ENCODE measurements at regions not wholly inside any gene's neighbourhood (a gene's known extent, or its start where the extent isn't known, plus 50 kb on each side); places are given as distances from the start of the nearest gene placed in this dataset.

DNA sequence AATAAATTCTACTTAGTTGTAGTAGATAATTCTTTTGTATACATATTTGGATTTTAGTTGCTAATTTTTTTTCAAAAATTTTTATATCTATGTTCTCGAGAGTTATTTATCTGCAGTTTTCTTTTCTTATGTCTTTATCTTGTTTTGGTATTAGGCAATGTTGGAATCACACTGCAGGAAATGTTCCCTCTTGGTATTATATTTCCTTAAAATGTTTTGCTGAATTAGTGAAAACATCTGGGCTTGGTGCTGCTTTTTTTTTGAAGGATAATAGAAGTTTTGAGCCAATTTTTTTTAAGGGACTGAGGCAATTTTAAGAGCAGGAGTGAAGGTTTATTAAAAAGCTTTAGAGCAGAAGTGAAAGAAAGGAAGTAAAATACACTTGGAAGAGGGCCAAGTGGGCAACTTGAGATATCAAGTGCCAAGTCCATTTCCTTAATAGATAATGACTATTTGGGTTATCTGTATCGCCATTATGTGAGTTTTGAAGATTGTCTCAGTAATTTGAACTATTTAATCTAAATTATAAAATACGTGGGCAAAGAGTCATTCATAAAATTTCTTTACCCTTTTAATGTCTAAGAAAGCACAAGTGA is 1390.1 kb upstream of the CDH8 start:
- no peak overlapping the region for H3K27ac ChIP-seq
- no peak overlapping the region for H2AFZ ChIP-seq
- H3K79me2 ChIP-seq: no peaks in the 10 kb centered on the region
- H3K36me3 ChIP-seq (replicated peaks; ENCODE audit: insufficient read depth, low read depth): no peaks in the 10 kb centered on the region
- no peak overlapping the region for H3K4me3 ChIP-seq
- WGBS (ENCODE audit: low lambda C conversion rate, missing lambda C conversion rate): 60% methylated on average over 3 of the region's 3 CpGs
- H3K4me2 ChIP-seq: no peak overlapping the region
- H3K9me3 ChIP-seq (ENCODE audit: low read depth): no peaks in the 10 kb centered on the region
- TF ChIP-seq EZH2phosphoT487 (IDR thresholded peaks at IDR 0.05; ENCODE audit: low read depth, severe bottlenecking, unreplicated experiment): no peak
- no peak for TF ChIP-seq EZH2 (IDR thresholded peaks at IDR 0.05; ENCODE audit: borderline replicate concordance)
- TF ChIP-seq, protein P1, sequence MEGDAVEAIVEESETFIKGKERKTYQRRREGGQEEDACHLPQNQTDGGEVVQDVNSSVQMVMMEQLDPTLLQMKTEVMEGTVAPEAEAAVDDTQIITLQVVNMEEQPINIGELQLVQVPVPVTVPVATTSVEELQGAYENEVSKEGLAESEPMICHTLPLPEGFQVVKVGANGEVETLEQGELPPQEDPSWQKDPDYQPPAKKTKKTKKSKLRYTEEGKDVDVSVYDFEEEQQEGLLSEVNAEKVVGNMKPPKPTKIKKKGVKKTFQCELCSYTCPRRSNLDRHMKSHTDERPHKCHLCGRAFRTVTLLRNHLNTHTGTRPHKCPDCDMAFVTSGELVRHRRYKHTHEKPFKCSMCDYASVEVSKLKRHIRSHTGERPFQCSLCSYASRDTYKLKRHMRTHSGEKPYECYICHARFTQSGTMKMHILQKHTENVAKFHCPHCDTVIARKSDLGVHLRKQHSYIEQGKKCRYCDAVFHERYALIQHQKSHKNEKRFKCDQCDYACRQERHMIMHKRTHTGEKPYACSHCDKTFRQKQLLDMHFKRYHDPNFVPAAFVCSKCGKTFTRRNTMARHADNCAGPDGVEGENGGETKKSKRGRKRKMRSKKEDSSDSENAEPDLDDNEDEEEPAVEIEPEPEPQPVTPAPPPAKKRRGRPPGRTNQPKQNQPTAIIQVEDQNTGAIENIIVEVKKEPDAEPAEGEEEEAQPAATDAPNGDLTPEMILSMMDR (IDR thresholded peaks at IDR 0.05; ENCODE audit: poor library complexity): no peak
- no peaks in the 10 kb centered on the region for H4K20me1 ChIP-seq (ENCODE audit: insufficient read depth, poor library complexity, severe bottlenecking)
- DNase-seq (ENCODE audit: low spot score): no peak
- no peaks in the 10 kb centered on the region for H3K4me1 ChIP-seq (ENCODE audit: insufficient read depth)
- no peaks in the 10 kb centered on the region for H3K9me2 ChIP-seq (replicated peaks; ENCODE audit: insufficient read depth)
- H3K27me3 ChIP-seq: no peaks in the 10 kb centered on the region

DNA sequence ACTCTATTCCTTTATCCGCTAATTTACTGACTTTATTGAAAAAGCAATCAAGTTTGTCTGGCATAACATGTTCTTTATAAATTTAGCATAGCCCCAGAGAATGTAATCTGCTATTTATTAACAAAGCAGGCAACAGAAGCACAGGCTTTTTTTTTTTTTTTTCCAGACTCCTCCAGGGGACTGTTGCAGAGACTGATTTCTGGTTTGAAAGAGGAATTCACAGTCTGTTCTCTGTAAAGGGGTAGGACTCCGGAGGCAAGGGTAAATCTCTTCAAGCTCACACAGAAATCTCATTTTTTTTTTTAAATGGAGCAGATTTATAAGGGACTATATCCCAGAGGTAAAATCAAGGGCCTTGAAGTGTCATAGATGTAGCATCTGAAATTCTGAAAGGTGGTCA is 1386.5 kb upstream of the CDH8 start:
- Histone ChIP-seq H3K4me3 (no peak overlapping the region), H3K9me2 (replicated peaks; ENCODE audit: insufficient read depth) (no peaks in the 10 kb centered on the region), H4K20me1 (ENCODE audit: insufficient read depth, poor library complexity, severe bottlenecking) (no peaks in the 10 kb centered on the region), H2AFZ (no peak overlapping the region), H3K79me2 (no peaks in the 10 kb centered on the region), H3K36me3 (replicated peaks; ENCODE audit: insufficient read depth, low read depth) (no peaks in the 10 kb centered on the region), H3K4me2 (no peak overlapping the region), H3K27me3 (no peaks in the 10 kb centered on the region), H3K9me3 (ENCODE audit: low read depth) (no peaks in the 10 kb centered on the region), H3K27ac (no peak overlapping the region), H3K4me1 (ENCODE audit: insufficient read depth) (no peaks in the 10 kb centered on the region)
- no peak for DNase-seq (ENCODE audit: low spot score)
- TF ChIP-seq EZH2phosphoT487 (IDR thresholded peaks at IDR 0.05; ENCODE audit: low read depth, severe bottlenecking, unreplicated experiment) (no peak), EZH2 (IDR thresholded peaks at IDR 0.05; ENCODE audit: borderline replicate concordance) (no peak)
- TF ChIP-seq, protein P1 (IDR thresholded peaks at IDR 0.05; ENCODE audit: poor library complexity): no peak
- 61% methylated on average over 2 of the region's 2 CpGs for WGBS (ENCODE audit: low lambda C conversion rate, missing lambda C conversion rate)

DNA sequence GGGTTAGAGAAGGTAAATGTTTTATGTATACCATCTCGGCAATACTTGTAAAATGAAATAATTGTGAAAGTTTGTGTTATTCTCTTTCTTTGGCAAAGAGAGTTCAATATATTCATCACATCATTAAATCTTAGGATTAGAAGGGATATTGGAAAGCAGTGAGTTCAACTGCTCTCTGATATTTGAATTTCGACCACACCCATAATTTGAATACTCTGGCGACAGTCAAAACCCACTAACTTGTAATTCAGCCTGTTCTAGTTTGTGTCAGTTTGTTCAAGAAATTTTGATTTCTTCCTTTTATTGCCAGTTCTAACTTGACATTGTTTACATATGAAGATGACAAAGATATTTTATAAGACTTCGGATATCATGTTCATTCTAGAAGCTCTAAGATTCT is 1380.5 kb upstream of the CDH8 start:
- Histone ChIP-seq H3K36me3 (replicated peaks; ENCODE audit: insufficient read depth, low read depth) (no peaks in the 10 kb centered on the region), H2AFZ (no peak overlapping the region), H3K79me2 (no peaks in the 10 kb centered on the region), H3K4me2 (no peak overlapping the region), H3K27ac (no peak overlapping the region), H3K27me3 (no peaks in the 10 kb centered on the region), H3K9me3 (ENCODE audit: low read depth) (no peaks in the 10 kb centered on the region), H3K4me3 (no peak overlapping the region), H4K20me1 (ENCODE audit: insufficient read depth, poor library complexity, severe bottlenecking) (no peaks in the 10 kb centered on the region), H3K4me1 (ENCODE audit: insufficient read depth) (no peaks in the 10 kb centered on the region), H3K9me2 (replicated peaks; ENCODE audit: insufficient read depth) (no peaks in the 10 kb centered on the region)
- no peak for DNase-seq (ENCODE audit: low spot score)
- 80% methylated on average over 4 of the region's 4 CpGs for WGBS (ENCODE audit: low lambda C conversion rate, missing lambda C conversion rate)
- TF ChIP-seq EZH2 (IDR thresholded peaks at IDR 0.05; ENCODE audit: borderline replicate concordance): no peak
- TF ChIP-seq, protein P1 (IDR thresholded peaks at IDR 0.05; ENCODE audit: poor library complexity): no peak
- TF ChIP-seq EZH2phosphoT487 (IDR thresholded peaks at IDR 0.05; ENCODE audit: low read depth, severe bottlenecking, unreplicated experiment): no peak
